MM.1S (cell line): ENCODE measurements at regions not wholly inside any gene's neighbourhood (a gene's known extent, or its start where the extent isn't known, plus 50 kb on each side); places are given as distances from the start of the nearest gene placed in this dataset.

Experiments used
- CTCF ChIP-seq: fragments of 300-600 bp; sonication (generic); IDR thresholded peaks from 2 replicates; pipeline ENCODE4 v1.5.1; 2016; ENCODE audit warnings: antibody characterized with exemption, low read length, mixed read lengths
- EZH2phosphoT487 ChIP-seq: fragments of 300-600 bp; sonication (generic); IDR thresholded peaks from 2 replicates; pipeline ENCODE4 v1.6.1; 2018; ENCODE audit warnings: antibody characterized with exemption, low read length

GRCh38 chr10:110361800-110362456 is 57.2 kb upstream of the SMNDC1 start:
- TF ChIP-seq CTCF (no peak), EZH2phosphoT487 (no peak)
